DOHH2 (cell line): ENCODE measurements at regions not wholly inside any gene's neighbourhood (a gene's known extent, or its start where the extent isn't known, plus 50 kb on each side); places are given as distances from the start of the nearest gene placed in this dataset.

Experiments used
- H3F3A ChIP-seq: fragments of 200-600 bp; sonication (generic), shearing (Covaris generic); 2 replicates; pipeline ENCODE4 v1.6.0; 2016; ENCODE audit warnings: antibody characterized with exemption, mild to moderate bottlenecking; ENCODE audit not compliant: control insufficient read depth, insufficient read depth
- H3K27ac ChIP-seq: fragments of 200-600 bp; sonication (generic); 2 replicates; pipeline ENCODE4 v1.5.1; 2014; ENCODE audit warnings: low read depth, mild to moderate bottlenecking, low read length, moderate library complexity
- H3K27me3 ChIP-seq: fragments of 200-600 bp; sonication (generic); 2 replicates; pipeline ENCODE4 v1.6.1; 2014; ENCODE audit warnings: mild to moderate bottlenecking, low read length, mixed read lengths; ENCODE audit not compliant: control insufficient read depth
- H3K36me3 ChIP-seq: fragments of 200-600 bp; sonication (generic); 2 replicates; pipeline ENCODE4 v1.6.1; 2014; ENCODE audit warnings: mild to moderate bottlenecking, low read length, moderate library complexity, mixed read lengths; ENCODE audit not compliant: control insufficient read depth
- H3K4me1 ChIP-seq: fragments of 200-600 bp; sonication (generic); 2 replicates; pipeline ENCODE4 v1.6.1; 2014; ENCODE audit warnings: mild to moderate bottlenecking, low read length, mixed read lengths; ENCODE audit not compliant: control insufficient read depth
- H3K4me2 ChIP-seq: fragments of 200-600 bp; sonication (generic); 2 replicates; pipeline ENCODE4 v1.6.0; 2014; ENCODE audit warnings: mild to moderate bottlenecking, low read length, moderate library complexity
- H3K4me3 ChIP-seq: fragments of 200-600 bp; sonication (generic); 2 replicates; pipeline ENCODE4 v1.5.1; 2014; ENCODE audit warnings: mild to moderate bottlenecking, low read length, mixed read lengths
- H3K79me2 ChIP-seq: fragments of 200-600 bp; sonication (generic); 2 replicates; pipeline ENCODE4 v1.6.1; 2014; ENCODE audit warnings: mild to moderate bottlenecking, low read length, mixed read lengths; ENCODE audit not compliant: control insufficient read depth
- H3K9me2 ChIP-seq: fragments of 200-600 bp; sonication (generic); replicated peaks from 2 replicates; pipeline ENCODE4 v1.6.1; 2014; ENCODE audit warnings: mild to moderate bottlenecking, low read length, mixed read lengths; ENCODE audit not compliant: control insufficient read depth
- H3K9me3 ChIP-seq: fragments of 200-600 bp; sonication (generic); 2 replicates; pipeline ENCODE4 v1.6.1; 2014; ENCODE audit warnings: antibody characterized with exemption, low read length, mixed read lengths; ENCODE audit not compliant: control insufficient read depth, insufficient read depth
- H4K20me1 ChIP-seq: fragments of 200-600 bp; sonication (generic); 2 replicates; pipeline ENCODE4 v1.6.0; 2014; ENCODE audit warnings: low read depth, mild to moderate bottlenecking, antibody characterized with exemption, low read length, moderate library complexity; ENCODE audit not compliant: control insufficient read depth, insufficient read depth
- CTCF ChIP-seq: fragments of 200-600 bp; sonication (generic); IDR thresholded peaks from one replicate; pipeline ENCODE4 v1.5.1; 2014; ENCODE audit warnings: antibody characterized with exemption, mild to moderate bottlenecking, low read depth, low read length; ENCODE audit not compliant: poor library complexity, severe bottlenecking
- EZH2phosphoT487 ChIP-seq: fragments of 200-600 bp; sonication (generic); IDR thresholded peaks from 2 replicates; pipeline ENCODE4 v1.6.1; 2017; ENCODE audit warnings: borderline replicate concordance, mild to moderate bottlenecking, antibody characterized with exemption, low read length, moderate library complexity, mixed read lengths

GRCh38 chr12:118746176-118746575, 235.2 kb upstream of the SRRM4 start:
- H3K36me3 ChIP-seq: no peaks in the 10 kb centered on the region
- no peak overlapping the region for H3K27ac ChIP-seq
- H3K27me3 ChIP-seq: no peaks in the 10 kb centered on the region
- H3K79me2 ChIP-seq: no peaks in the 10 kb centered on the region
- no peaks in the 10 kb centered on the region for H3F3A ChIP-seq
- no peaks in the 10 kb centered on the region; the same call in 1 of the 2 replicates for H3K9me2 ChIP-seq
- TF ChIP-seq EZH2phosphoT487: no peak
- TF ChIP-seq CTCF: no peak
- no peaks in the 10 kb centered on the region for H3K4me1 ChIP-seq
- H3K9me3 ChIP-seq: no peaks in the 10 kb centered on the region
- no peaks in the 10 kb centered on the region for H4K20me1 ChIP-seq
- H3K4me3 ChIP-seq: no peak overlapping the region
- no peak overlapping the region for H3K4me2 ChIP-seq

GRCh38 chr12:118746960-118747359, 234.4 kb upstream of the SRRM4 start:
- TF ChIP-seq CTCF (no peak), EZH2phosphoT487 (no peak)
- no peak overlapping the region for H3K4me3 ChIP-seq
- H3K4me2 ChIP-seq: no peak overlapping the region
- H3K36me3 ChIP-seq: no peaks in the 10 kb centered on the region
- H3K79me2 ChIP-seq: no peaks in the 10 kb centered on the region
- no peak overlapping the region for H3K27ac ChIP-seq
- no peaks in the 10 kb centered on the region for H3F3A ChIP-seq
- no peaks in the 10 kb centered on the region; the same call in 1 of the 2 replicates for H3K9me2 ChIP-seq
- H4K20me1 ChIP-seq: no peaks in the 10 kb centered on the region
- H3K9me3 ChIP-seq: no peaks in the 10 kb centered on the region
- no peaks in the 10 kb centered on the region for H3K27me3 ChIP-seq
- H3K4me1 ChIP-seq: no peaks in the 10 kb centered on the region

GRCh38 chr12:118747771-118748170, 233.6 kb upstream of the SRRM4 start:
- no peaks in the 10 kb centered on the region for H3K9me3 ChIP-seq
- no peaks in the 10 kb centered on the region for H3K4me1 ChIP-seq
- no peaks in the 10 kb centered on the region for H4K20me1 ChIP-seq
- no peak overlapping the region for H3K4me3 ChIP-seq
- no peaks in the 10 kb centered on the region for H3K79me2 ChIP-seq
- H3K36me3 ChIP-seq: no peaks in the 10 kb centered on the region
- no peak for TF ChIP-seq EZH2phosphoT487
- no peak for TF ChIP-seq CTCF
- no peaks in the 10 kb centered on the region for H3K27me3 ChIP-seq
- H3K27ac ChIP-seq: no peak overlapping the region
- no peaks in the 10 kb centered on the region for H3F3A ChIP-seq
- H3K4me2 ChIP-seq: no peak overlapping the region
- H3K9me2 ChIP-seq: no peaks in the 10 kb centered on the region
